ENCODE measurements at regions not wholly inside any gene's neighbourhood (a gene's known extent, or its start where the extent isn't known, plus 50 kb on each side); places are given as distances from the start of the nearest gene placed in this dataset.

DNA sequence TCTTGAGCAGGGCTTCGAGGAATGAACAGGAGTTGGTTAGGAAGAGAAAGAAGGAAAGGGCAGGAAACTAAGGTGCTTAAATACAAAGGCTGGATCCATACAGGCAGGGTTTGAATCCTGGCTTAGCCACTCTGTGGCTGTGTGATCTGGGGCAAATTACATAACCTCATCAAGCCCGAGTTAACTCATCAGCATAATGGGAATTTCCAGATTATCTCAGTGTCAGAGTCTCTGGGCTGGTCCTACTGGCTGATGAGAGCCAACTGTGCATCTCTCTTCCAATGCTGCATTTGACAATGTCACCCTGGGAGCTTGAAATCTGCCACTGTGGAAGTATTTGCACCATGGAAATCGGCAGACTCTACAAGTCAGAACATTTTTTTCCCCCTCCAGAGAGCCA lies 83.8 kb upstream of the SLC6A6 start:
- TF ChIP-seq POLR2A (IDR thresholded peaks at IDR 0.05; ENCODE audit: low read depth, low read length) (no peak), POLR2AphosphoS5 (IDR thresholded peaks at IDR 0.05; ENCODE audit: low read depth, low read length) (no peak)
